ENCODE measurements at regions not wholly inside any gene's neighbourhood (a gene's known extent, or its start where the extent isn't known, plus 50 kb on each side); places are given as distances from the start of the nearest gene placed in this dataset.

DNA sequence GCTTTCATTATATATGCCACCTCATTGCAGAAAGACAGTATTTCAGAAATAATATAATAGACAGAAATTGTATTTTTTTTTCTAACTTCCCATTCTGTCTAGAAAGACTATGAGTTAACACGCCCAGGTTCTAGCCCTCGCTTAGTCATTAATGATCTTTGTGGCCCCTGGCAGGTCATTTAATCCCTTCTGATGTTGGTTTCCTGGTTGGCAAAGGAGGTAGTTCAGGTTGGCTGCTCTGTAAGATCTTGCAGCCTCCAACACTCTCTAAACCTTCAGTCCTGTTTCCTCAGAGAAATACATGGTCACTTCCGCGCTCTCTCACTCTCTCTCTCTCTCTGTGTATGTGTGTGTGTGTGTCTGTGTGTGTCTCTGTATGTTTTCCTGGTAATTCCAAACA lies 156.3 kb upstream of the NOCT start:
- TF ChIP-seq, protein P1, sequence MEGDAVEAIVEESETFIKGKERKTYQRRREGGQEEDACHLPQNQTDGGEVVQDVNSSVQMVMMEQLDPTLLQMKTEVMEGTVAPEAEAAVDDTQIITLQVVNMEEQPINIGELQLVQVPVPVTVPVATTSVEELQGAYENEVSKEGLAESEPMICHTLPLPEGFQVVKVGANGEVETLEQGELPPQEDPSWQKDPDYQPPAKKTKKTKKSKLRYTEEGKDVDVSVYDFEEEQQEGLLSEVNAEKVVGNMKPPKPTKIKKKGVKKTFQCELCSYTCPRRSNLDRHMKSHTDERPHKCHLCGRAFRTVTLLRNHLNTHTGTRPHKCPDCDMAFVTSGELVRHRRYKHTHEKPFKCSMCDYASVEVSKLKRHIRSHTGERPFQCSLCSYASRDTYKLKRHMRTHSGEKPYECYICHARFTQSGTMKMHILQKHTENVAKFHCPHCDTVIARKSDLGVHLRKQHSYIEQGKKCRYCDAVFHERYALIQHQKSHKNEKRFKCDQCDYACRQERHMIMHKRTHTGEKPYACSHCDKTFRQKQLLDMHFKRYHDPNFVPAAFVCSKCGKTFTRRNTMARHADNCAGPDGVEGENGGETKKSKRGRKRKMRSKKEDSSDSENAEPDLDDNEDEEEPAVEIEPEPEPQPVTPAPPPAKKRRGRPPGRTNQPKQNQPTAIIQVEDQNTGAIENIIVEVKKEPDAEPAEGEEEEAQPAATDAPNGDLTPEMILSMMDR (IDR thresholded peaks at IDR 0.05) = no peak
- no peak for TF ChIP-seq POLR2A (IDR thresholded peaks at IDR 0.05)
